Thyroid gland (tissue), 4 donors: ENCODE measurements at regions not wholly inside any gene's neighbourhood (a gene's known extent, or its start where the extent isn't known, plus 50 kb on each side); places are given as distances from the start of the nearest gene placed in this dataset.

Experiments used
- CTCF ChIP-seq, 6 experiments: fragments of 200-600 bp in 3 of 6; fragments of 450-650 bp in 3 of 6; sonication (generic) in 3 of 6; IDR thresholded peaks; one replicate each; pipeline ENCODE4 v1.5.1; 2016 to 2019; ENCODE audit warnings: antibody characterized with exemption in 6 of 6, mild to moderate bottlenecking in 2 of 6, inconsistent platforms in 1 of 6, moderate library complexity in 1 of 6
- POLR2A ChIP-seq, 2 donors: fragments of 450-650 bp; IDR thresholded peaks; one replicate each; pipeline ENCODE4 v1.6.1; 2017; ENCODE audit warnings: antibody characterized with exemption in 2 of 2, mild to moderate bottlenecking in 2 of 2, moderate library complexity in 1 of 2

GRCh38 chr1:55305735-55306134 is 90.6 kb upstream of the USP24 start:
- no peak for TF ChIP-seq CTCF (IDR thresholded peaks at IDR 0.05)
- no peak for TF ChIP-seq POLR2A (IDR thresholded peaks at IDR 0.05)
